DOHH2 (cell line): ENCODE measurements at regions not wholly inside any gene's neighbourhood (a gene's known extent, or its start where the extent isn't known, plus 50 kb on each side); places are given as distances from the start of the nearest gene placed in this dataset.

Experiments
- H3F3A ChIP-seq: fragments of 200-600 bp; sonication (generic), shearing (Covaris generic); 2 replicates; pipeline ENCODE4 v1.6.0; 2016; ENCODE audit warnings: antibody characterized with exemption, mild to moderate bottlenecking; ENCODE audit not compliant: control insufficient read depth, insufficient read depth
- H3K27ac ChIP-seq: fragments of 200-600 bp; sonication (generic); 2 replicates; pipeline ENCODE4 v1.5.1; 2014; ENCODE audit warnings: low read depth, mild to moderate bottlenecking, low read length, moderate library complexity
- H3K27me3 ChIP-seq: fragments of 200-600 bp; sonication (generic); 2 replicates; pipeline ENCODE4 v1.6.1; 2014; ENCODE audit warnings: mild to moderate bottlenecking, low read length, mixed read lengths; ENCODE audit not compliant: control insufficient read depth
- H3K36me3 ChIP-seq: fragments of 200-600 bp; sonication (generic); 2 replicates; pipeline ENCODE4 v1.6.1; 2014; ENCODE audit warnings: mild to moderate bottlenecking, low read length, moderate library complexity, mixed read lengths; ENCODE audit not compliant: control insufficient read depth
- H3K4me1 ChIP-seq: fragments of 200-600 bp; sonication (generic); 2 replicates; pipeline ENCODE4 v1.6.1; 2014; ENCODE audit warnings: mild to moderate bottlenecking, low read length, mixed read lengths; ENCODE audit not compliant: control insufficient read depth
- H3K4me2 ChIP-seq: fragments of 200-600 bp; sonication (generic); 2 replicates; pipeline ENCODE4 v1.6.0; 2014; ENCODE audit warnings: mild to moderate bottlenecking, low read length, moderate library complexity
- H3K4me3 ChIP-seq: fragments of 200-600 bp; sonication (generic); 2 replicates; pipeline ENCODE4 v1.5.1; 2014; ENCODE audit warnings: mild to moderate bottlenecking, low read length, mixed read lengths
- H3K79me2 ChIP-seq: fragments of 200-600 bp; sonication (generic); 2 replicates; pipeline ENCODE4 v1.6.1; 2014; ENCODE audit warnings: mild to moderate bottlenecking, low read length, mixed read lengths; ENCODE audit not compliant: control insufficient read depth
- H3K9me2 ChIP-seq: fragments of 200-600 bp; sonication (generic); replicated peaks from 2 replicates; pipeline ENCODE4 v1.6.1; 2014; ENCODE audit warnings: mild to moderate bottlenecking, low read length, mixed read lengths; ENCODE audit not compliant: control insufficient read depth
- H3K9me3 ChIP-seq: fragments of 200-600 bp; sonication (generic); 2 replicates; pipeline ENCODE4 v1.6.1; 2014; ENCODE audit warnings: antibody characterized with exemption, low read length, mixed read lengths; ENCODE audit not compliant: control insufficient read depth, insufficient read depth
- H4K20me1 ChIP-seq: fragments of 200-600 bp; sonication (generic); 2 replicates; pipeline ENCODE4 v1.6.0; 2014; ENCODE audit warnings: low read depth, mild to moderate bottlenecking, antibody characterized with exemption, low read length, moderate library complexity; ENCODE audit not compliant: control insufficient read depth, insufficient read depth
- CTCF ChIP-seq: fragments of 200-600 bp; sonication (generic); IDR thresholded peaks from one replicate; pipeline ENCODE4 v1.5.1; 2014; ENCODE audit warnings: antibody characterized with exemption, mild to moderate bottlenecking, low read depth, low read length; ENCODE audit not compliant: poor library complexity, severe bottlenecking
- EZH2phosphoT487 ChIP-seq: fragments of 200-600 bp; sonication (generic); IDR thresholded peaks from 2 replicates; pipeline ENCODE4 v1.6.1; 2017; ENCODE audit warnings: borderline replicate concordance, mild to moderate bottlenecking, antibody characterized with exemption, low read length, moderate library complexity, mixed read lengths

- H3K27me3 ChIP-seq = peaks cover 40% of the 10 kb centered on the region
- H3K27ac ChIP-seq = no peak overlapping the region
- no peaks in the 10 kb centered on the region for H3K9me2 ChIP-seq
- no peak overlapping the region for H3K4me3 ChIP-seq
- no peaks in the 10 kb centered on the region for H3K9me3 ChIP-seq
- H3K36me3 ChIP-seq = no peaks in the 10 kb centered on the region
- no peaks in the 10 kb centered on the region for H4K20me1 ChIP-seq
- H3K4me2 ChIP-seq = no peak overlapping the region
- H3K79me2 ChIP-seq = no peaks in the 10 kb centered on the region
- TF ChIP-seq CTCF (no peak), EZH2phosphoT487 (no peak)
- H3F3A ChIP-seq = no peaks in the 10 kb centered on the region
- H3K4me1 ChIP-seq = no peaks in the 10 kb centered on the region
These were observed 349.5 kb upstream of the NFE2L3 start for GRCh38 chr7:25802473-25802872.

- Histone ChIP-seq H3K27me3 (peaks cover 45% of the 10 kb centered on the region), H3K9me2 (no peaks in the 10 kb centered on the region), H3K4me1 (no peaks in the 10 kb centered on the region), H3K4me2 (no peak overlapping the region), H3K4me3 (no peak overlapping the region), H3K9me3 (no peaks in the 10 kb centered on the region), H3K79me2 (no peaks in the 10 kb centered on the region), H3K36me3 (no peaks in the 10 kb centered on the region), H4K20me1 (no peaks in the 10 kb centered on the region), H3F3A (no peaks in the 10 kb centered on the region), H3K27ac (no peak overlapping the region)
- TF ChIP-seq CTCF (no peak), EZH2phosphoT487 (no peak)
These were observed 348.7 kb upstream of the NFE2L3 start for GRCh38 chr7:25803117-25803887.

GRCh38 chr7:25804154-25804553 is 347.8 kb upstream of the NFE2L3 start:
- Histone ChIP-seq H3K79me2 (no peaks in the 10 kb centered on the region), H3F3A (no peaks in the 10 kb centered on the region), H3K27me3 (peaks cover 53% of the 10 kb centered on the region), H3K27ac (no peak overlapping the region), H3K9me2 (no peaks in the 10 kb centered on the region), H3K4me3 (no peak overlapping the region), H4K20me1 (no peaks in the 10 kb centered on the region), H3K9me3 (no peaks in the 10 kb centered on the region), H3K4me1 (no peaks in the 10 kb centered on the region), H3K36me3 (no peaks in the 10 kb centered on the region), H3K4me2 (no peak overlapping the region)
- TF ChIP-seq CTCF (no peak), EZH2phosphoT487 (no peak)
